Liver (tissue), 8 donors: ENCODE measurements at regions not wholly inside any gene's neighbourhood (a gene's known extent, or its start where the extent isn't known, plus 50 kb on each side); places are given as distances from the start of the nearest gene placed in this dataset.
A peak's percentile ranks its signal among the peaks of the same experiment; 100 is the strongest.

Experiments used
- DNase-seq: peaks from one replicate; pipeline ENCODE4 v3.0.0-alpha.2; 2017; ENCODE audit warnings: low spot score
- H3K27ac ChIP-seq, 2 donors: one replicate each; pipeline ENCODE4 v1.7.0; 2013; ENCODE audit warnings: inconsistent platforms in 2 of 2, low read length in 2 of 2, control low read depth in 1 of 2, low read depth in 1 of 2, mild to moderate bottlenecking in 1 of 2
- H3K27me3 ChIP-seq, 4 donors: one replicate each; pipeline versions ENCODE4 v1.6.1 to v1.7.0; 2013; ENCODE audit warnings: low read length in 3 of 4, inconsistent platforms in 1 of 4, mild to moderate bottlenecking in 1 of 4, moderate library complexity in 1 of 4; ENCODE audit not compliant: control insufficient read depth in 4 of 4, insufficient read depth in 4 of 4
- H3K36me3 ChIP-seq, 4 donors: one replicate each; pipeline versions ENCODE4 v1.6.1 to v1.7.0; 2013; ENCODE audit warnings: low read length in 3 of 4, mild to moderate bottlenecking in 3 of 4, low read depth in 1 of 4, moderate library complexity in 1 of 4; ENCODE audit not compliant: control insufficient read depth in 4 of 4, insufficient read depth in 3 of 4
- H3K4me1 ChIP-seq, 4 donors: one replicate each; pipeline versions ENCODE4 v1.6.1 to v1.7.0; 2013; ENCODE audit warnings: low read length in 3 of 4, mild to moderate bottlenecking in 3 of 4, moderate library complexity in 1 of 4; ENCODE audit not compliant: control insufficient read depth in 4 of 4, insufficient read depth in 4 of 4
- H3K4me3 ChIP-seq, 3 donors: one replicate each; pipeline versions ENCODE4 v1.6.1 to v1.7.0; 2013; ENCODE audit warnings: low read length in 3 of 3, control low read depth in 1 of 3, low read depth in 1 of 3, mild to moderate bottlenecking in 1 of 3
- H3K9ac ChIP-seq, 2 donors: one replicate each; pipeline ENCODE4 v1.7.0; 2013; ENCODE audit warnings: low read length in 2 of 2, mild to moderate bottlenecking in 2 of 2, moderate library complexity in 2 of 2, control low read depth in 1 of 2, low read depth in 1 of 2
- H3K9me3 ChIP-seq, 4 donors: one replicate each; pipeline versions ENCODE4 v1.6.1 to v1.7.0; 2013; ENCODE audit warnings: low read length in 3 of 4; ENCODE audit not compliant: control insufficient read depth in 4 of 4
- EGR1 ChIP-seq, 2 donors: IDR thresholded peaks; 2 replicates each; pipeline ENCODE4 v1.6.1; 2016 to 2018; ENCODE audit warnings: antibody characterized with exemption in 2 of 2, low read depth in 2 of 2
- FOXA1 ChIP-seq: IDR thresholded peaks from 2 replicates; pipeline ENCODE4 v1.6.1; 2016; ENCODE audit warnings: antibody characterized with exemption
- FOXA2 ChIP-seq: IDR thresholded peaks from 2 replicates; pipeline ENCODE4 v1.6.1; 2016; ENCODE audit warnings: antibody characterized with exemption
- GABPA ChIP-seq, 2 donors: IDR thresholded peaks in 1 of 2; conservative IDR thresholded peaks in 1 of 2; 2 replicates each; pipeline ENCODE4 v1.6.1; 2016; ENCODE audit warnings: antibody characterized with exemption in 2 of 2, mild to moderate bottlenecking in 1 of 2, moderate library complexity in 1 of 2
- HNF4A ChIP-seq, 2 donors: conservative IDR thresholded peaks; 2 replicates each; pipeline ENCODE4 v1.6.1; 2016; ENCODE audit warnings: antibody characterized with exemption in 2 of 2, mild to moderate bottlenecking in 2 of 2
- HNF4G ChIP-seq: IDR thresholded peaks from 2 replicates; pipeline ENCODE4 v1.6.1; 2016; ENCODE audit warnings: antibody characterized with exemption
- JUND ChIP-seq, 2 donors: IDR thresholded peaks; 2 replicates each; pipeline ENCODE4 v1.6.1; 2016; ENCODE audit warnings: antibody characterized with exemption in 2 of 2
- NR2F2 ChIP-seq: IDR thresholded peaks from 2 replicates; pipeline ENCODE4 v1.6.1; 2016; ENCODE audit warnings: antibody characterized with exemption
- RXRA ChIP-seq, 2 donors: IDR thresholded peaks; 2 replicates each; pipeline ENCODE4 v1.6.1; 2017 to 2018; ENCODE audit warnings: antibody characterized with exemption in 2 of 2, mild to moderate bottlenecking in 1 of 2
- SP1 ChIP-seq: IDR thresholded peaks from 2 replicates; pipeline ENCODE4 v1.6.1; 2018; ENCODE audit warnings: antibody characterized with exemption, mild to moderate bottlenecking
- TAF1 ChIP-seq: conservative IDR thresholded peaks from 2 replicates; pipeline ENCODE4 v1.6.1; 2016; ENCODE audit warnings: antibody characterized with exemption, mild to moderate bottlenecking
- YY1 ChIP-seq: IDR thresholded peaks from 2 replicates; pipeline ENCODE4 v1.6.1; 2016; ENCODE audit warnings: antibody characterized with exemption, mild to moderate bottlenecking
- WGBS: extraction: QIAGEN DNeasy Blood & Tissue Kit; methylation state at CpG from one replicate; pipeline ENCODE4 v1.1.7; 2013; 5-methylcytosine and 5-hydroxymethylcytosine counted together
- TF ChIP-seq, protein P1 (sequence below): IDR thresholded peaks from 2 replicates; pipeline ENCODE4 v1.6.1; 2016; ENCODE audit warnings: antibody characterized with exemption
- TF ChIP-seq, protein P2 (sequence below): IDR thresholded peaks from 2 replicates; pipeline ENCODE4 v1.6.1; 2016; ENCODE audit warnings: antibody characterized with exemption
- TF ChIP-seq, protein P3 (sequence below): IDR thresholded peaks from 2 replicates; pipeline ENCODE4 v1.6.1; 2016; ENCODE audit warnings: antibody characterized with exemption, mild to moderate bottlenecking
- TF ChIP-seq, protein P4 (sequence below): fragments of 150-350 bp; IDR thresholded peaks from 2 replicates; pipeline ENCODE4 v1.5.1; 2017; ENCODE audit warnings: improper control_type of control experiment, low read depth, low read length; ENCODE audit not compliant: missing input control
- donor health status: healthy.
- donor health status: healthy.
- donor health status: healthy.
- donor health status: healthy.
- donor health status: healthy.

DNA sequence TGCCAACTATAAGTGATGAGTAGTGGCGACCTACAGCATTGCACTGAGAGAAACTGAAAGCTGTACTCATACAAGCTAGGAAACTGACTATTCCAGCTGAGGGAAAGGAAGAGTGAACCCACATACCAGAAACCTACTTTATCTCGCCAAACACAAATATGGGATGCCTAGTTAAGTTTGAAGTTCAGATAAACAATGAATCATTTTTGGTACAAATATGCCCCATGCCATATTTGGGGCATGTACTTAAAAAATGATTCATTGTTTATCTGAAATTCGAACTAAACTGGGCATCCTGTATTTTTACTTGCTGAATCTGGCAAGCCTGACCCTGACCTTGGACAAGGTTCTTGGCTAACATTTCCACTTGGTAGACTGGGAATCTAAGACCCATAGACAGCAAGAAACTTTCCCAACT is 527.8 kb upstream of the PSMD7 start:
- 62% methylated on average over 3 of the region's 3 CpGs for WGBS
- H3K27ac ChIP-seq, result no peak overlapping the region
- H3K4me1 ChIP-seq, result no peaks in the 10 kb centered on the region
- peak; percentile 29 for TF ChIP-seq NR2F2
- no peak for TF ChIP-seq GABPA (IDR thresholded peaks at IDR 0.05 in 1 of 2, conservative IDR thresholded peaks at IDR 0.05 in 1 of 2)
- H3K9ac ChIP-seq, result no peak overlapping the region
- H3K9me3 ChIP-seq, result no peaks in the 10 kb centered on the region
- no peak overlapping the region for H3K4me3 ChIP-seq
- no peak for DNase-seq
- H3K27me3 ChIP-seq, result no peaks in the 10 kb centered on the region
- no peaks in the 10 kb centered on the region for H3K36me3 ChIP-seq

DNA sequence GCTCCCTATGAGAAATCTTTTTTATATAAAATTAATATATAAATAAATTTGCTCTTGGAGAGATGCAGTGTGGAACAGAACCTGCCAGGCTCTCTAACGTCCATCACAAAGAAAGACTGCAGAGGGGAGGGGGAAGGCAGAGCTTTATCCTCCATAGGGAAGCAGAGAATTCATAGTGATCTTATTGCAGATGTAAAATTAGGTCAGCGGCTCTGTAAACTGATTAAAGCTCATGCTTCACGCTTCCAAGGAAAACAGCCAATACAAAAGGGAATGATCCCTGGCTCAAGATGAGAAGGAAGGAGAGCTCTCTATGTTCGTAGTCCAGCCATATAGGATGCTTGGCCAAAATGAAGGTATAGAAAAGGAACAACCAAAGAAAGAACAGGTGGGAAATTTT is 532.3 kb upstream of the PSMD7 start:
- no peak overlapping the region for H3K4me3 ChIP-seq
- H3K9ac ChIP-seq, result no peak overlapping the region
- TF ChIP-seq TAF1 (no peak), HNF4G (no peak), FOXA2 (no peak), NR2F2 (no peak), HNF4A (conservative IDR thresholded peaks at IDR 0.05) (no peak), SP1 (no peak), FOXA1 (no peak), GABPA (IDR thresholded peaks at IDR 0.05 in 1 of 2, conservative IDR thresholded peaks at IDR 0.05 in 1 of 2) (no peak), RXRA (IDR thresholded peaks at IDR 0.05) (no peak), JUND (IDR thresholded peaks at IDR 0.05) (no peak), YY1 (no peak), EGR1 (IDR thresholded peaks at IDR 0.05; ENCODE audit: low read depth in 2 of 2) (no peak)
- TF ChIP-seq, protein P1, sequence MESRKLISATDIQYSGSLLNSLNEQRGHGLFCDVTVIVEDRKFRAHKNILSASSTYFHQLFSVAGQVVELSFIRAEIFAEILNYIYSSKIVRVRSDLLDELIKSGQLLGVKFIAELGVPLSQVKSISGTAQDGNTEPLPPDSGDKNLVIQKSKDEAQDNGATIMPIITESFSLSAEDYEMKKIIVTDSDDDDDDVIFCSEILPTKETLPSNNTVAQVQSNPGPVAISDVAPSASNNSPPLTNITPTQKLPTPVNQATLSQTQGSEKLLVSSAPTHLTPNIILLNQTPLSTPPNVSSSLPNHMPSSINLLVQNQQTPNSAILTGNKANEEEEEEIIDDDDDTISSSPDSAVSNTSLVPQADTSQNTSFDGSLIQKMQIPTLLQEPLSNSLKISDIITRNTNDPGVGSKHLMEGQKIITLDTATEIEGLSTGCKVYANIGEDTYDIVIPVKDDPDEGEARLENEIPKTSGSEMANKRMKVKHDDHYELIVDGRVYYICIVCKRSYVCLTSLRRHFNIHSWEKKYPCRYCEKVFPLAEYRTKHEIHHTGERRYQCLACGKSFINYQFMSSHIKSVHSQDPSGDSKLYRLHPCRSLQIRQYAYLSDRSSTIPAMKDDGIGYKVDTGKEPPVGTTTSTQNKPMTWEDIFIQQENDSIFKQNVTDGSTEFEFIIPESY, result no peak
- TF ChIP-seq, protein P2, sequence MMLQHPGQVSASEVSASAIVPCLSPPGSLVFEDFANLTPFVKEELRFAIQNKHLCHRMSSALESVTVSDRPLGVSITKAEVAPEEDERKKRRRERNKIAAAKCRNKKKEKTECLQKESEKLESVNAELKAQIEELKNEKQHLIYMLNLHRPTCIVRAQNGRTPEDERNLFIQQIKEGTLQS, result no peak
- TF ChIP-seq, protein P3, sequence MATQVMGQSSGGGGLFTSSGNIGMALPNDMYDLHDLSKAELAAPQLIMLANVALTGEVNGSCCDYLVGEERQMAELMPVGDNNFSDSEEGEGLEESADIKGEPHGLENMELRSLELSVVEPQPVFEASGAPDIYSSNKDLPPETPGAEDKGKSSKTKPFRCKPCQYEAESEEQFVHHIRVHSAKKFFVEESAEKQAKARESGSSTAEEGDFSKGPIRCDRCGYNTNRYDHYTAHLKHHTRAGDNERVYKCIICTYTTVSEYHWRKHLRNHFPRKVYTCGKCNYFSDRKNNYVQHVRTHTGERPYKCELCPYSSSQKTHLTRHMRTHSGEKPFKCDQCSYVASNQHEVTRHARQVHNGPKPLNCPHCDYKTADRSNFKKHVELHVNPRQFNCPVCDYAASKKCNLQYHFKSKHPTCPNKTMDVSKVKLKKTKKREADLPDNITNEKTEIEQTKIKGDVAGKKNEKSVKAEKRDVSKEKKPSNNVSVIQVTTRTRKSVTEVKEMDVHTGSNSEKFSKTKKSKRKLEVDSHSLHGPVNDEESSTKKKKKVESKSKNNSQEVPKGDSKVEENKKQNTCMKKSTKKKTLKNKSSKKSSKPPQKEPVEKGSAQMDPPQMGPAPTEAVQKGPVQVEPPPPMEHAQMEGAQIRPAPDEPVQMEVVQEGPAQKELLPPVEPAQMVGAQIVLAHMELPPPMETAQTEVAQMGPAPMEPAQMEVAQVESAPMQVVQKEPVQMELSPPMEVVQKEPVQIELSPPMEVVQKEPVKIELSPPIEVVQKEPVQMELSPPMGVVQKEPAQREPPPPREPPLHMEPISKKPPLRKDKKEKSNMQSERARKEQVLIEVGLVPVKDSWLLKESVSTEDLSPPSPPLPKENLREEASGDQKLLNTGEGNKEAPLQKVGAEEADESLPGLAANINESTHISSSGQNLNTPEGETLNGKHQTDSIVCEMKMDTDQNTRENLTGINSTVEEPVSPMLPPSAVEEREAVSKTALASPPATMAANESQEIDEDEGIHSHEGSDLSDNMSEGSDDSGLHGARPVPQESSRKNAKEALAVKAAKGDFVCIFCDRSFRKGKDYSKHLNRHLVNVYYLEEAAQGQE, result no peak
- TF ChIP-seq, protein P4, sequence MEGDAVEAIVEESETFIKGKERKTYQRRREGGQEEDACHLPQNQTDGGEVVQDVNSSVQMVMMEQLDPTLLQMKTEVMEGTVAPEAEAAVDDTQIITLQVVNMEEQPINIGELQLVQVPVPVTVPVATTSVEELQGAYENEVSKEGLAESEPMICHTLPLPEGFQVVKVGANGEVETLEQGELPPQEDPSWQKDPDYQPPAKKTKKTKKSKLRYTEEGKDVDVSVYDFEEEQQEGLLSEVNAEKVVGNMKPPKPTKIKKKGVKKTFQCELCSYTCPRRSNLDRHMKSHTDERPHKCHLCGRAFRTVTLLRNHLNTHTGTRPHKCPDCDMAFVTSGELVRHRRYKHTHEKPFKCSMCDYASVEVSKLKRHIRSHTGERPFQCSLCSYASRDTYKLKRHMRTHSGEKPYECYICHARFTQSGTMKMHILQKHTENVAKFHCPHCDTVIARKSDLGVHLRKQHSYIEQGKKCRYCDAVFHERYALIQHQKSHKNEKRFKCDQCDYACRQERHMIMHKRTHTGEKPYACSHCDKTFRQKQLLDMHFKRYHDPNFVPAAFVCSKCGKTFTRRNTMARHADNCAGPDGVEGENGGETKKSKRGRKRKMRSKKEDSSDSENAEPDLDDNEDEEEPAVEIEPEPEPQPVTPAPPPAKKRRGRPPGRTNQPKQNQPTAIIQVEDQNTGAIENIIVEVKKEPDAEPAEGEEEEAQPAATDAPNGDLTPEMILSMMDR, result no peak
- H3K27ac ChIP-seq, result no peak overlapping the region
- no peaks in the 10 kb centered on the region for H3K36me3 ChIP-seq
- H3K27me3 ChIP-seq, result no peaks in the 10 kb centered on the region
- no peak for DNase-seq
- WGBS, result 56% methylated on average over 4 of the region's 4 CpGs
- H3K4me1 ChIP-seq, result no peaks in the 10 kb centered on the region
- peaks cover 0 to 3% (median under 1%) of the 10 kb centered on the region in 4 donors for H3K9me3 ChIP-seq
